Activated CD4-positive, CD25-positive, alpha-beta regulatory T cell (primary cell): ENCODE measurements at regions not wholly inside any gene's neighbourhood (a gene's known extent, or its start where the extent isn't known, plus 50 kb on each side); places are given as distances from the start of the nearest gene placed in this dataset.

ENCODE experiments used
- DNase-seq, 4 experiments: peaks; one replicate each; lab custom pipeline; 2025; lab: John Stamatoyannopoulos, UW

- no peak for DNase-seq
Measured at GRCh38 chr9:106615118-106615889, 247.7 kb upstream of the ZNF462 start.

- no peak for DNase-seq
Measured at GRCh38 chr9:106616026-106616425, 246.9 kb upstream of the ZNF462 start.

GRCh38 chr9:106616851-106617345 is 246.1 kb upstream of the ZNF462 start:
- DNase-seq: no peak

- DNase-seq: no peak
Measured at GRCh38 chr9:106619211-106619610, 243.8 kb upstream of the ZNF462 start.

GRCh38 chr9:106620081-106620480 is 242.9 kb upstream of the ZNF462 start:
- DNase-seq: no peak

GRCh38 chr9:106620866-106621265 is 242.1 kb upstream of the ZNF462 start:
- no peak for DNase-seq

- no peak for DNase-seq
Measured at GRCh38 chr9:106621313-106622163, 241.4 kb upstream of the ZNF462 start.

GRCh38 chr9:106622164-106622487 is 240.8 kb upstream of the ZNF462 start:
- DNase-seq: no peak

- DNase-seq: no peak
Measured at GRCh38 chr9:106623558-106623957, 239.4 kb upstream of the ZNF462 start.

GRCh38 chr9:106625259-106625789 is 237.6 kb upstream of the ZNF462 start:
- DNase-seq: no peak

GRCh38 chr9:106626936-106627335 is 236.0 kb upstream of the ZNF462 start:
- no peak for DNase-seq

GRCh38 chr9:106632621-106633020 is 230.3 kb upstream of the ZNF462 start:
- no peak for DNase-seq

GRCh38 chr9:106634183-106634582 is 228.8 kb upstream of the ZNF462 start:
- no peak for DNase-seq

GRCh38 chr9:106634641-106635040 is 228.3 kb upstream of the ZNF462 start:
- no peak for DNase-seq

- DNase-seq: no peak
Measured at GRCh38 chr9:106637486-106637885, 225.5 kb upstream of the ZNF462 start.

- no peak for DNase-seq
Measured at GRCh38 chr9:106639873-106640568, 222.9 kb upstream of the ZNF462 start.

- no peak for DNase-seq
Measured at GRCh38 chr9:106643211-106643930, 219.6 kb upstream of the ZNF462 start.

GRCh38 chr9:106644661-106645060 is 218.3 kb upstream of the ZNF462 start:
- DNase-seq: no peak

GRCh38 chr9:106648799-106649198 is 214.2 kb upstream of the ZNF462 start:
- no peak for DNase-seq

GRCh38 chr9:106649664-106650063 is 213.3 kb upstream of the ZNF462 start:
- no peak for DNase-seq

- DNase-seq: no peak
Measured at GRCh38 chr9:106653213-106653612, 209.8 kb upstream of the ZNF462 start.

- no peak for DNase-seq
Measured at GRCh38 chr9:106655966-106656365, 207.0 kb upstream of the ZNF462 start.
